ENCODE measurements at regions not wholly inside any gene's neighbourhood (a gene's known extent, or its start where the extent isn't known, plus 50 kb on each side); places are given as distances from the start of the nearest gene placed in this dataset.

- ChIA-PET CTCF (ENCODE audit: partially characterized antibody) (interaction anchor here (0.7 to 2.4 kb wide), 14 partner anchors 8 to 1082 kb away, joined by 3 to 11 read pairs (median 4); no protein-coding TSS in a partner anchor), POLR2A (ENCODE audit: partially characterized antibody) (no interaction called here)
- Histone ChIP-seq H3K23ac (ENCODE audit: insufficient read length) (no peak overlapping the region), H3K56ac (replicated peaks; ENCODE audit: insufficient read length, low read depth, low read length) (no peak overlapping the region), H3K4me2 (ENCODE audit: insufficient read depth in 1 of 2, low read depth in 2 of 2, low read length in 2 of 2) (no peak overlapping the region), H2BK15ac (ENCODE audit: low read length) (no peak overlapping the region), H3K79me2 (ENCODE audit: control insufficient read depth in 1 of 2, insufficient read depth in 2 of 2, low read length in 2 of 2) (no peaks in the 10 kb centered on the region), H4K8ac (ENCODE audit: extremely low read depth, insufficient read depth, low read length) (no peak overlapping the region), H2BK120ac (replicated peaks; ENCODE audit: low read depth, low read length) (no peak overlapping the region), H3K23me2 (ENCODE audit: low read depth, low read length) (no peaks in the 10 kb centered on the region), H3K36me3 (ENCODE audit: control insufficient read depth in 2 of 4, insufficient read depth in 4 of 4, low read length in 3 of 4) (no peaks in the 10 kb centered on the region), H3K27me3 (replicated peaks in 1 of 4; ENCODE audit: control insufficient read depth in 3 of 4, extremely low read depth in 1 of 4, insufficient read depth in 3 of 4, low read length in 3 of 4) (no peaks in the 10 kb centered on the region), H3K4me3 (ENCODE audit: extremely low read depth in 1 of 4, insufficient read depth in 2 of 4, low read depth in 3 of 4, low read length in 4 of 4) (no peak overlapping the region), H4K5ac (ENCODE audit: insufficient read length, low read depth, low read length) (no peak overlapping the region), H3K14ac (ENCODE audit: insufficient read length) (no peak overlapping the region), H3K27ac (ENCODE audit: low read depth, low read length) (no peak overlapping the region), H3K79me1 (ENCODE audit: low read depth, low read length) (no peaks in the 10 kb centered on the region), H3K9me3 (ENCODE audit: insufficient read depth in 2 of 2, low read depth in 1 of 2, low read length in 1 of 2) (no peaks in the 10 kb centered on the region), H4K20me1 (replicated peaks in 1 of 2; ENCODE audit: control insufficient read depth in 1 of 2, insufficient read depth in 2 of 2, low read length in 2 of 2) (no peaks in the 10 kb centered on the region), H4K91ac (replicated peaks; ENCODE audit: insufficient read length, low read length) (no peak overlapping the region), H3K9ac (replicated peaks in 1 of 4; ENCODE audit: extremely low read depth in 1 of 4, low read depth in 3 of 4, low read length in 3 of 4) (no peak overlapping the region; a peak in 1 of 7 replicates), H3K4me1 (replicated peaks in 1 of 4; ENCODE audit: control insufficient read depth in 3 of 4, insufficient read depth in 4 of 4, low read length in 3 of 4) (peaks cover 0 to 3% (median 0%) of the 10 kb centered on the region in 4 experiments; a peak in 2 of 7 replicates), H2BK12ac (ENCODE audit: low read depth, low read length) (no peak overlapping the region), H2AK5ac (ENCODE audit: low read depth, low read length) (no peak overlapping the region), H3K4ac (replicated peaks; ENCODE audit: insufficient read length, low read depth, low read length) (no peak overlapping the region), H2BK20ac (ENCODE audit: low read length) (peak overlapping the region; percentile 90; the same call in 1 of the 2 replicates), H3K18ac (ENCODE audit: extremely low read depth, low read length) (no peak overlapping the region), H2BK5ac (ENCODE audit: low read depth, low read length) (no peak overlapping the region), H2AFZ (ENCODE audit: low read length) (peak overlapping the region; percentile 46; the same call in 1 of the 2 replicates)
- FAIRE-seq (no peak), DNase-seq (ENCODE audit: low read depth in 1 of 2, low spot score in 2 of 2) (no peak)
- 80% methylated on average over 3 of the region's 3 CpGs; no CpG with 5 or more reads in 1 of the 2 experiments for WGBS, 2 experiments (ENCODE audit: extremely low coverage in 1 of 2, insufficient coverage in 1 of 2, insufficient read length in 1 of 2, insufficient replicate concordance in 2 of 2, low coverage in 1 of 2, low lambda C conversion rate in 2 of 2, missing lambda C conversion rate in 1 of 2)
- no peak for TF ChIP-seq KDM5A (IDR thresholded peaks at IDR 0.05; ENCODE audit: low read length)
- no peak for TF ChIP-seq RBBP5 (IDR thresholded peaks at IDR 0.05; ENCODE audit: borderline replicate concordance, low read depth, low read length)
- TF ChIP-seq PHF8 (conservative IDR thresholded peaks at IDR 0.05; ENCODE audit: low read depth, low read length), result no peak
- TF ChIP-seq CTCF (IDR thresholded peaks at IDR 0.05; ENCODE audit: control extremely low read depth in 1 of 3, insufficient read depth in 1 of 3, low read depth in 1 of 3, low read length in 3 of 3), result no peak
These were observed 247.3 kb downstream of the MAFB start for GRCh38 chr20:40441771-40442170.
